Hepatocyte (in vitro differentiated cells): ENCODE measurements at regions not wholly inside any gene's neighbourhood (a gene's known extent, or its start where the extent isn't known, plus 50 kb on each side); places are given as distances from the start of the nearest gene placed in this dataset.

Experiments
- EZH2 ChIP-seq: fragments of 200-600 bp; sonication (generic); IDR thresholded peaks from 2 replicates; pipeline ENCODE4 v1.6.1; 2016; ENCODE audit warnings: antibody characterized with exemption, mild to moderate bottlenecking, borderline replicate concordance
- EZH2phosphoT487 ChIP-seq: fragments of 200-600 bp; sonication (generic); IDR thresholded peaks from one replicate; pipeline ENCODE4 v1.6.1; 2018; ENCODE audit warnings: antibody characterized with exemption, mild to moderate bottlenecking, low read depth, moderate library complexity; ENCODE audit not compliant: unreplicated experiment, severe bottlenecking
- TF ChIP-seq, protein P1 (sequence below): fragments of 200-600 bp; sonication (generic); IDR thresholded peaks from 2 replicates; pipeline ENCODE4 v1.5.1; 2016; ENCODE audit warnings: antibody characterized with exemption, mild to moderate bottlenecking; ENCODE audit not compliant: poor library complexity

DNA sequence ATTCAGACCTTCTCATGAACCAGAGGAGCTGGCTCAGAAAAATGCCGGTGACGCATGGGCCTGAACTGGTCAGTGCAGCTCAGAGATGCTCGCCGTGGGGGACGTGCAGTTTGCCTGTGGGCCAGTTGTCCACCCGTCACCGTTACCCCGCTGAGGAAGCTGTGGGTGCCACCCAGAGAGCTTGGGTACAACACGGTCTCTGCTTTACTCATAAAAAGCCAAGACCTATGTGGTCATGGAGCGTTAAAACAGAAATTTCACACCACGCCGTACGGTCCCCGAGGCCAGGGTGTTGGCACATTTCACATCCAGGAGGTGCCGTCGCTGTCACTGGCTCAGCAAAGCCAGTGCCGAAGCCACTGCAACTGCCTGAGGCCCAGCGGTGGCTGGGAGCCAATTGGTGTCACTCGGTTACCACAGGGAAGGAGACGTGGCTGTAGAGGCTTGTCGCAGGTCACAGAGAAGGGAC, 120.9 kb downstream of the METRNL start:
- TF ChIP-seq EZH2, result no peak
- TF ChIP-seq, protein P1, sequence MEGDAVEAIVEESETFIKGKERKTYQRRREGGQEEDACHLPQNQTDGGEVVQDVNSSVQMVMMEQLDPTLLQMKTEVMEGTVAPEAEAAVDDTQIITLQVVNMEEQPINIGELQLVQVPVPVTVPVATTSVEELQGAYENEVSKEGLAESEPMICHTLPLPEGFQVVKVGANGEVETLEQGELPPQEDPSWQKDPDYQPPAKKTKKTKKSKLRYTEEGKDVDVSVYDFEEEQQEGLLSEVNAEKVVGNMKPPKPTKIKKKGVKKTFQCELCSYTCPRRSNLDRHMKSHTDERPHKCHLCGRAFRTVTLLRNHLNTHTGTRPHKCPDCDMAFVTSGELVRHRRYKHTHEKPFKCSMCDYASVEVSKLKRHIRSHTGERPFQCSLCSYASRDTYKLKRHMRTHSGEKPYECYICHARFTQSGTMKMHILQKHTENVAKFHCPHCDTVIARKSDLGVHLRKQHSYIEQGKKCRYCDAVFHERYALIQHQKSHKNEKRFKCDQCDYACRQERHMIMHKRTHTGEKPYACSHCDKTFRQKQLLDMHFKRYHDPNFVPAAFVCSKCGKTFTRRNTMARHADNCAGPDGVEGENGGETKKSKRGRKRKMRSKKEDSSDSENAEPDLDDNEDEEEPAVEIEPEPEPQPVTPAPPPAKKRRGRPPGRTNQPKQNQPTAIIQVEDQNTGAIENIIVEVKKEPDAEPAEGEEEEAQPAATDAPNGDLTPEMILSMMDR, result no peak
- TF ChIP-seq EZH2phosphoT487, result no peak
